A549 (cell line): ENCODE measurements at regions not wholly inside any gene's neighbourhood (a gene's known extent, or its start where the extent isn't known, plus 50 kb on each side); places are given as distances from the start of the nearest gene placed in this dataset.

Source experiments
- FOSL2 ChIP-seq, 2 experiments: fragments of 450-650 bp in 1 of 2; fragments of >200 bp in 1 of 2; sonication (Bioruptor Twin) in 1 of 2; formaldehyde crosslinking; IDR thresholded peaks; 2 replicates each; pipeline versions ENCODE4 v1.5.0 to v1.6.1; 2016 to 2020; ENCODE audit warnings: mild to moderate bottlenecking in 1 of 2, moderate library complexity in 1 of 2
- MYC ChIP-seq: IDR thresholded peaks from 2 replicates; pipeline ENCODE4 v1.6.1; 2012; ENCODE audit warnings: mild to moderate bottlenecking, inconsistent platforms, low read length, improper control_type of control experiment, borderline replicate concordance
- PHF8 ChIP-seq: fragments of 200-600 bp; sonication (generic); IDR thresholded peaks from 2 replicates; pipeline ENCODE4 v1.6.1; 2016; ENCODE audit warnings: low read depth, mild to moderate bottlenecking, antibody characterized with exemption, moderate library complexity, borderline replicate concordance
- POLR2A ChIP-seq: IDR thresholded peaks from 2 replicates; pipeline ENCODE4 v1.6.1; 2012; ENCODE audit warnings: mild to moderate bottlenecking, low read length
- RARB ChIP-seq: fragments of 250-450 bp; sonication (Bioruptor Pico); IDR thresholded peaks from 2 replicates; pipeline ENCODE4 v1.8.0; 2021; ENCODE audit warnings: mild to moderate bottlenecking, moderate library complexity
- RCOR1 ChIP-seq: fragments of 150-350 bp; IDR thresholded peaks from 2 replicates; pipeline ENCODE4 v1.6.1; 2014; ENCODE audit warnings: antibody characterized with exemption, low read length, low read depth
- SMC3 ChIP-seq: fragments of >200 bp; sonication (Bioruptor Twin); formaldehyde crosslinking; IDR thresholded peaks from 3 replicates; pipeline ENCODE4 v1.6.1; 2018; ENCODE audit warnings: inconsistent platforms
- ZFP36 ChIP-seq: fragments of 450-650 bp; IDR thresholded peaks from 2 replicates; pipeline ENCODE4 v1.6.1; 2014; ENCODE audit warnings: borderline replicate concordance; ENCODE audit not compliant: partially characterized antibody
- TF ChIP-seq, protein P1 (sequence below): fragments of >200 bp; sonication (Bioruptor Twin); formaldehyde crosslinking; IDR thresholded peaks from 3 replicates; pipeline ENCODE4 v1.5.1; 2016
- TF ChIP-seq, protein P2 (sequence below): IDR thresholded peaks from 2 replicates; pipeline ENCODE4 v1.6.1; 2012

DNA sequence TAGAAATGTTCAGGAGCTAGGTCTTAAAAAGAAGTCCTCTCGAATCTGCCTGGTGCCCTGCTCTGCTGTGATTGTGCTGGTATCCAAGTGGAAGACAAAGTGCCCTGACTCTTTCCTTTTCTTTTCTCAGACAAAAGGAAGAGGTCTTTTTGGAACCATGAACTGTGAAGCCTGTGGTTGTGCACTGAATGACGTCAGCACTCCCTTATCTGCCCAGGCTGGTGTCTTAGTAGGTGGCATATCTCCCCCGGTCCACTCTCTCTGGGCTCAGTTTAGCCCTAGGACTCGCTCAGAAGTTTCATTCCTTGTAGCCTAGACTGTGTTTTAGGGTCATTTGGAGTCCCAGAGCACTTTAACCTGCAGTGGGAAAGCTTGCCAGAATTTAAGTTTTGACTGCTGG, 400.3 kb upstream of the CT83 start:
- TF ChIP-seq ZFP36 (no peak), SMC3 (no peak), RCOR1 (no peak), PHF8 (no peak), RARB (no peak), FOSL2 (IDR thresholded peaks at IDR 0.05) (no peak), FOSL2 (CRISPR knock-in tag; IDR thresholded peaks at IDR 0.05) (no peak), MYC (no peak), POLR2A (no peak)
- TF ChIP-seq, protein P1, sequence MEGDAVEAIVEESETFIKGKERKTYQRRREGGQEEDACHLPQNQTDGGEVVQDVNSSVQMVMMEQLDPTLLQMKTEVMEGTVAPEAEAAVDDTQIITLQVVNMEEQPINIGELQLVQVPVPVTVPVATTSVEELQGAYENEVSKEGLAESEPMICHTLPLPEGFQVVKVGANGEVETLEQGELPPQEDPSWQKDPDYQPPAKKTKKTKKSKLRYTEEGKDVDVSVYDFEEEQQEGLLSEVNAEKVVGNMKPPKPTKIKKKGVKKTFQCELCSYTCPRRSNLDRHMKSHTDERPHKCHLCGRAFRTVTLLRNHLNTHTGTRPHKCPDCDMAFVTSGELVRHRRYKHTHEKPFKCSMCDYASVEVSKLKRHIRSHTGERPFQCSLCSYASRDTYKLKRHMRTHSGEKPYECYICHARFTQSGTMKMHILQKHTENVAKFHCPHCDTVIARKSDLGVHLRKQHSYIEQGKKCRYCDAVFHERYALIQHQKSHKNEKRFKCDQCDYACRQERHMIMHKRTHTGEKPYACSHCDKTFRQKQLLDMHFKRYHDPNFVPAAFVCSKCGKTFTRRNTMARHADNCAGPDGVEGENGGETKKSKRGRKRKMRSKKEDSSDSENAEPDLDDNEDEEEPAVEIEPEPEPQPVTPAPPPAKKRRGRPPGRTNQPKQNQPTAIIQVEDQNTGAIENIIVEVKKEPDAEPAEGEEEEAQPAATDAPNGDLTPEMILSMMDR = no peak
- TF ChIP-seq, protein P2, sequence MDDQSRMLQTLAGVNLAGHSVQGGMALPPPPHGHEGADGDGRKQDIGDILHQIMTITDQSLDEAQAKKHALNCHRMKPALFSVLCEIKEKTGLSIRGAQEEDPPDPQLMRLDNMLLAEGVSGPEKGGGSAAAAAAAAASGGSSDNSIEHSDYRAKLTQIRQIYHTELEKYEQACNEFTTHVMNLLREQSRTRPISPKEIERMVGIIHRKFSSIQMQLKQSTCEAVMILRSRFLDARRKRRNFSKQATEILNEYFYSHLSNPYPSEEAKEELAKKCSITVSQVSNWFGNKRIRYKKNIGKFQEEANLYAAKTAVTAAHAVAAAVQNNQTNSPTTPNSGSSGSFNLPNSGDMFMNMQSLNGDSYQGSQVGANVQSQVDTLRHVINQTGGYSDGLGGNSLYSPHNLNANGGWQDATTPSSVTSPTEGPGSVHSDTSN = no peak
